Neural crest cell (in vitro differentiated cells): ENCODE measurements at regions not wholly inside any gene's neighbourhood (a gene's known extent, or its start where the extent isn't known, plus 50 kb on each side); places are given as distances from the start of the nearest gene placed in this dataset.
A peak's percentile ranks its signal among the peaks of the same experiment; 100 is the strongest.

Source experiments
- DNase-seq: peaks from one replicate; pipeline ENCODE4 v3.0.0; 2021; ENCODE audit warnings: low read depth, mixed read lengths, low spot score
- H3K27ac Mint-ChIP-seq: one replicate; pipeline ENCODE4 v1.8.0; 2021; ENCODE audit warnings: mild to moderate bottlenecking, mixed read lengths; ENCODE audit not compliant: unreplicated experiment
- H3K27me3 Mint-ChIP-seq: 2 replicates; pipeline ENCODE4 v1.8.0; 2021; ENCODE audit warnings: low read depth, mild to moderate bottlenecking, mixed read lengths
- H3K36me3 Mint-ChIP-seq: 2 replicates; pipeline ENCODE4 v1.8.0; 2021; ENCODE audit warnings: low read depth, mild to moderate bottlenecking, mixed read lengths
- H3K4me1 Mint-ChIP-seq: 2 replicates; pipeline ENCODE4 v1.8.0; 2021; ENCODE audit warnings: mixed read lengths
- H3K4me3 Mint-ChIP-seq: one replicate; pipeline ENCODE4 v1.8.0; 2021; ENCODE audit warnings: mild to moderate bottlenecking, mixed read lengths
- H3K9me3 Mint-ChIP-seq: 2 replicates; pipeline ENCODE4 v1.8.0; 2021; ENCODE audit warnings: mixed read lengths
- TF ChIP-seq, protein P1 (sequence below): fragments of 200-600 bp; sonication (generic); conservative IDR thresholded peaks from 2 replicates; pipeline ENCODE4 v1.5.0; 2021; ENCODE audit warnings: antibody characterized with exemption, mild to moderate bottlenecking

DNA sequence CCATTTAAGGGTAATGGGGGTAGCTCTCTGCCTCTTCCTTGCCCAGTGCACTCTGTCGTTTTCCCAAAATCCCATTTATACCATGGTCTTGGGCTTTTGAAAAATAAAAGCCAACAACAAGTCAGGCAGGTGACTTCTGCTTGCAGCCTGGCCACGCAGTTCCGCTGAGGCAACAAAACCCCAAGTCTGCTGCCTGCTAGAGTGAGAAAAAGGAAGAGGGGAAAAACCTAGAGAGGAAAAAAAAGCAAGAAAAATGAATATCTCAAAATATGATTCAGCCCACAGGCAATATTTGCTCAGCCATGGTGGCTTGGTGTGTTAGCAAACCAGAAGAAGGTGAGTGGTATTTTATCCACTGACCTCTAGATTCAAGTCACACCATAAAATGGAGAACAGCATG is 148.2 kb upstream of the FSTL4 start:
- TF ChIP-seq, protein P1, sequence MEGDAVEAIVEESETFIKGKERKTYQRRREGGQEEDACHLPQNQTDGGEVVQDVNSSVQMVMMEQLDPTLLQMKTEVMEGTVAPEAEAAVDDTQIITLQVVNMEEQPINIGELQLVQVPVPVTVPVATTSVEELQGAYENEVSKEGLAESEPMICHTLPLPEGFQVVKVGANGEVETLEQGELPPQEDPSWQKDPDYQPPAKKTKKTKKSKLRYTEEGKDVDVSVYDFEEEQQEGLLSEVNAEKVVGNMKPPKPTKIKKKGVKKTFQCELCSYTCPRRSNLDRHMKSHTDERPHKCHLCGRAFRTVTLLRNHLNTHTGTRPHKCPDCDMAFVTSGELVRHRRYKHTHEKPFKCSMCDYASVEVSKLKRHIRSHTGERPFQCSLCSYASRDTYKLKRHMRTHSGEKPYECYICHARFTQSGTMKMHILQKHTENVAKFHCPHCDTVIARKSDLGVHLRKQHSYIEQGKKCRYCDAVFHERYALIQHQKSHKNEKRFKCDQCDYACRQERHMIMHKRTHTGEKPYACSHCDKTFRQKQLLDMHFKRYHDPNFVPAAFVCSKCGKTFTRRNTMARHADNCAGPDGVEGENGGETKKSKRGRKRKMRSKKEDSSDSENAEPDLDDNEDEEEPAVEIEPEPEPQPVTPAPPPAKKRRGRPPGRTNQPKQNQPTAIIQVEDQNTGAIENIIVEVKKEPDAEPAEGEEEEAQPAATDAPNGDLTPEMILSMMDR, result no peak
- Mint-ChIP-seq H3K27ac (no peak overlapping the region), H3K4me3 (no peak overlapping the region), H3K36me3 (no peaks in the 10 kb centered on the region), H3K9me3 (no peaks in the 10 kb centered on the region), H3K4me1 (no peaks in the 10 kb centered on the region), H3K27me3 (peaks cover 14% of the 10 kb centered on the region)
- DNase-seq, result no peak

DNA sequence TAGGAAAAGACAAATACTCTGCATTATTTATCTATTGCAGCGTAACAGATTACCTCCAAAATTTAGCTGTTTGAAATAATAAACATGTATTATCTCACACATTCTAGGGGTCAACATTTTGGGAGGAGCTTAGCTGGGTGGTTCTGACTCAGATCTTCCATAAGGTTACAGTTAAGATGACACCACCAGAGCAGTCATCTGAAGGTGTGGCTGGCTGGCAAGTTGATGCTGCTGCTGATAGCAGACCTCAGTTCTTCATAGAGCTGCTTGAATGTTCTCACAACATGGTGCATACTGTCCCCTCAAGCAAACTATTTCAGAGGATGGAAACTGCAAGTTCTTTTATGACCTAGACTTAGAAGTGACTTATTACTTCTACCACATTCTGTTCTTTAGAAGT is 146.3 kb upstream of the FSTL4 start:
- Mint-ChIP-seq H3K9me3 (no peaks in the 10 kb centered on the region), H3K27me3 (peaks cover 22% of the 10 kb centered on the region), H3K4me3 (no peak overlapping the region), H3K36me3 (no peaks in the 10 kb centered on the region), H3K27ac (no peak overlapping the region), H3K4me1 (peaks cover 3% of the 10 kb centered on the region)
- DNase-seq, result no peak
- TF ChIP-seq, protein P1, result no peak

DNA sequence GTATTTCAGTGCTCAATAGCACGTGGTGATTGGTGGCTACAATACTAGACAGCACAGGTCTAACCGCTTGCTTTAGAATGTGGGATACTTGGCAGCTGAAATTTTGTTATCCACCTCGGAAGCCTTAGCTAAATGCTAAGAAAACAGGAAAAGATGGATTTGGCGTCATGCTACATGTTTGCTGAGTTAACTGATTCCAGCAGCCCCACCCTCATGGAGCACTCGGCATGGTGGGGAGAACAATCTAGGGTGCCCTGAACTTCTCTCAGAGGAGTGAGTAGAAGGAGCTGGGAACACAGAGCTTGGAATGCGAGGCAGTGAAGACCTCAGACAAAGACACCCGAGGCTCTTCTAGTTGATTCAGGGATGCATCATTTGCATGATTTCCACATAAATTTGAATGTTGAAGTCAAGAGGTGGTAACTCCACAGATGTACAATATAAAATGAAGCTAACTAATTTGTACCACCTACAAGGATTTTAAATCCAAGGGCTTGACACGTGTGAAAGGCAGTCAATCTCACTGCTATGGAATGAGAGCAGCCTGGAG is 145.1 kb upstream of the FSTL4 start:
- no peaks in the 10 kb centered on the region for H3K36me3 Mint-ChIP-seq
- TF ChIP-seq, protein P1, result no peak
- H3K4me3 Mint-ChIP-seq, result no peak overlapping the region
- H3K27me3 Mint-ChIP-seq, result peaks cover 22% of the 10 kb centered on the region
- H3K27ac Mint-ChIP-seq, result no peak overlapping the region
- no peak for DNase-seq
- H3K4me1 Mint-ChIP-seq, result peaks cover 8% of the 10 kb centered on the region
- H3K9me3 Mint-ChIP-seq, result no peaks in the 10 kb centered on the region

DNA sequence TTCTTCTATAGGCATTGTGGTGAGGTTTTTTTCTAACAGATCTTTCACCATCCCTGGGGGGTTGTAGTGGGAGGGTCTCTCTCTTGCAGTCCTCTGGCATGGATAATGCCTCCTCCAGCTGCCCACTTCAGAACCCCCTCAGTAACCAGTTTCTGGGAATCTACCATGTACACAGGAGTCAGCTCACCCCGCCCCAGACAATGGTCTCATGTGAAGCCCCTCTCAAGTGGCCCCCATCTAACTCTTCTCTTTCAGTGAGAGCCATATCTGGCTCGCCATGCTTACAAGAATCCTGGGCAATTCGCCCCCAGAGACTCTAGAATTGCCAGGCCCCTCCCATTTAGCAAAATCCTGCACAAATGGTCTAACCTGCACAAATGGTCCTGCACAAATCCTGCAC is 144.4 kb upstream of the FSTL4 start:
- no peaks in the 10 kb centered on the region for H3K9me3 Mint-ChIP-seq
- no peak for DNase-seq
- peak overlapping the region; percentile 58 for H3K27ac Mint-ChIP-seq
- H3K27me3 Mint-ChIP-seq, result peaks cover 22% of the 10 kb centered on the region
- H3K36me3 Mint-ChIP-seq, result no peaks in the 10 kb centered on the region
- TF ChIP-seq, protein P1, result no peak
- no peak overlapping the region for H3K4me3 Mint-ChIP-seq
- peaks cover 8% of the 10 kb centered on the region for H3K4me1 Mint-ChIP-seq

DNA sequence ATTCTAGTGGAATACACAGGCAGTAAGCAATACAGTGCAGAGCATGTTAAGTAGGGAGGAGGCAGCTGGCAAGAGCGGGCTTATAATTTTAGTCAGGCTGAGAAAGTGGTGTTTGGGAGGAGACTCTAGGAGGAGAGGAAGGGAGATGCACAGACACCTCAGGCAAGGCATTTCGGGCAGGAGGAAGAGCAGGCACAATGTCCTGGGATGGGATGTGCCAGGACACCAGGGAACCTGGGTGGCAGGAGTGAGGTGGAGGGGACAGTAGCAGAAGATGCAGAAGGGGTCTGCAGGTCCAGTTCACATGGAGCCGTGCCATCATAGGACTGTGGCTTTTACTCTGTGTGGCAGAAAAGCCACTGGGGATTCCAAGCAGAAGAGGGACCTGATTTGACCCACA is 143.7 kb upstream of the FSTL4 start:
- H3K4me3 Mint-ChIP-seq, result no peak overlapping the region
- H3K36me3 Mint-ChIP-seq, result no peaks in the 10 kb centered on the region
- no peak for DNase-seq
- H3K4me1 Mint-ChIP-seq, result peaks cover 8% of the 10 kb centered on the region
- TF ChIP-seq, protein P1, result no peak
- peaks cover 22% of the 10 kb centered on the region for H3K27me3 Mint-ChIP-seq
- H3K27ac Mint-ChIP-seq, result no peak overlapping the region
- H3K9me3 Mint-ChIP-seq, result no peaks in the 10 kb centered on the region
